NCI-H748 (cell line): ENCODE measurements at regions not wholly inside any gene's neighbourhood (a gene's known extent, or its start where the extent isn't known, plus 50 kb on each side); places are given as distances from the start of the nearest gene placed in this dataset.
"Not testable (repeated sequence)": the region's sequence is repeated elsewhere in the genome, so short reads cannot be mapped to it uniquely, and the experiment has no call there.

ENCODE experiments used
- DNase-seq: peaks from one replicate; lab custom pipeline; 2025; ENCODE audit not compliant: unreplicated experiment; lab: John Stamatoyannopoulos, UW

- DNase-seq = no peak
These were observed 479.1 kb upstream of the FANCL start for GRCh38 chr2:58720033-58720769.

GRCh38 chr2:58715344-58715743 is 474.2 kb upstream of the FANCL start:
- no peak for DNase-seq

GRCh38 chr2:58714238-58714637 is 473.1 kb upstream of the FANCL start:
- DNase-seq = no peak

DNA sequence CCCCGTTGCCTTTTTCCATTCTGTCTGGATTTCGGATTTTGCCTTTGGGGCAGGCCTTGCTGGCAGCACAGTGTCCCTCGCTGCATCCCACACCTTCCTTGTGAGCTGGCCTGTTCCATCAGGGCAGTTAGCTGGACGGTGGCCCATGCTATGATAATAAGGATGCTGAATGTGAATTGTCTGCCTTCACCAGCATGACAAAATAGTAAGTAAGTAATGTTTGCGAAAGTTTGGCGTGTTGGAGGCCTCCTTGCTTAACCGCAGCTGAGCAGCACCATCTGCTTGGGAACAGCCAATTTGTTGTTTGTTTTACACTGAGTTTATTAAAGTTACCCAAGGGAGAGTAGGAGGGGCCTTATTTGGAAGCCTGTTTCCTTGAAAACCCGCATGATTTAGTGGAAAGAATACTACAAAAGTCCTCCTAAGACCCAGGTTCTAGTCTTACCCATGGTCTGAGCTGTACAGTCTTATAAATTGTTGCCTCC is 469.7 kb upstream of the FANCL start:
- no peak for DNase-seq

- no peak for DNase-seq
These were observed 468.7 kb upstream of the FANCL start for GRCh38 chr2:58709687-58710354.

DNA sequence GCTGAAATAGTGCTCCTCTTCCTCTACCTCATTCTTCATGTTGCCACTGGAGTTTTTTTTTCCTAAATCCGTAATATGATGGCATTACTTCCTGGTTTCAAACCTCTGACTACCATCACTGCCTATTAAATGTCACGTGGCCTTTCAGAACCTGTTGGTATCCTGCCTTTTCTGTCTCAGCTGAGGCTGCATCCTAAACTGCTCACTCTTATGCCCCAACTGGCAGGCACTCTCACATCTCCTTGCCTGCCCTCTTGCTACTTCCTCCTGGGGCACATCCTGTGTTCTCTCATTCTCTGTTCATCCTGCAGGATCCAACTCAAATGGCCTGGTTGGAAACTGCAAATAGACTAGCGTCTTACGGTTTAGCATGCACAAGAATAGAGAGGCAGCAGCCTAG is 468.1 kb upstream of the FANCL start:
- DNase-seq = no peak

GRCh38 chr2:58708565-58708964 is 467.4 kb upstream of the FANCL start:
- DNase-seq = no peak

- DNase-seq = no peak
These were observed 461.3 kb upstream of the FANCL start for GRCh38 chr2:58702302-58702885.

DNA sequence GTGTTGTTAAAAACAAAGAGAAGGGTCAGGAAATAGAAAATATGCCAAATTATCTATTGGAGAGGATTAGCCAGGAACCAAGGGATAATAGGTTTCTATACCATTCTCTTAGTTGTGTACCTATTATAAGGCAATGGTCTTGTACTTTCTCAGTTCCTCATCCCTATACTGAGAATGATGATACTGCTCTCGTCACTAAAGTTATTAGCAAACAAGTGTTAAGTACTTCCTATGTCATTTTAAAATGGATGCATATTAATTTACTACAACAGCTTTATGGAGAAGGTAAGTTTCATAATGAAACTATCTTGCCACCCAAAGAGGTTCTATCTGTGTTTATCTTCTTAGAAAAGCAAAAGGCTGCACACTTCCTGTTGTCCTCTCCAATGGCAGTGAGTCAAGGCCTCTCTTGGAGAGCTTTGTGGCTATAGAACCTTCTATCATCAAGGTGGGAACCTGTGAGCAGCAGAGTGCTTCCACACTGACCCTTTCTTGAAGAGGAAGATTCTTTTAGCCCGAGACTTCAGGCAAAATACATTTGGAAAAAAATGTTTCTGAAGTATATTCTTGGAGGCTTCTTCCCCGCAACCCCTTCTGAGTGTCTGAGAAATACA is 460.7 kb upstream of the FANCL start:
- DNase-seq = no peak

DNA sequence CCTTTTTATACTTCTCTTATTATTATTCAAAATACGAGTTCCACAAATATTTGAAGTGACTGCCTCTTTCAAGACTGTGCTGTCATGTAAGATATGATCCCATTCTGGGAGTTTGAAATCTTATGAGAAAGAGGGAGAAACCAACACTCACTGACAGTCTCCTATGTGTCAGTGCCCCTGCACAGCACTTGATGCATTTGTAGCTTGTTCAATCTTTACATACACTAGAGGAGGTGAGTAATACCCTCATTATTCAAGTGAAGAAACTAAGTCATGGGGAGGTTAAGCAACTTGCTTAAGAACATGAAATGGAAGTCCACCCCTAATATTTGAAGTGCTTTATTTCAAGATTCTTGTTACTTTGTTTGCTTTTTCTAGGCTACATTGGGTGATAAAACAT is 459.5 kb upstream of the FANCL start:
- no peak for DNase-seq

DNA sequence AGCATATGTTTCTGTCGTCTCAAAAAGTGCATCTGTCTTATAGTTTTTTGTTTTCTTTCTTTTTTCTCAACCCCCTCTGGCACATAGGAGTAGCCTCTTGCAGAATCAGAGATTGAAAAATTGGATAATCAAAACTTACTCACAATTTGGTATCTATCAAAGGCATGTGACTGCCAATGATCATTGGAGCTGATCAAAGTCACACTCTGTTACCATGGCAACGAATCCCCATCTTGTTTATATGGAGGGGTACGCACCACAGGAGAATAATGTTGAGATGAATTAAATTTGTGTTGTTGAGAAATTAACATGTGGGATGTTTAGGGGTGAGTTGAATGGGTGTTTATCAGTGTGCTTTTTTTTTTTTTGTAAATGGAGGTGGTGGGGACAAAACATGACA is 458.3 kb upstream of the FANCL start:
- no peak for DNase-seq

DNA sequence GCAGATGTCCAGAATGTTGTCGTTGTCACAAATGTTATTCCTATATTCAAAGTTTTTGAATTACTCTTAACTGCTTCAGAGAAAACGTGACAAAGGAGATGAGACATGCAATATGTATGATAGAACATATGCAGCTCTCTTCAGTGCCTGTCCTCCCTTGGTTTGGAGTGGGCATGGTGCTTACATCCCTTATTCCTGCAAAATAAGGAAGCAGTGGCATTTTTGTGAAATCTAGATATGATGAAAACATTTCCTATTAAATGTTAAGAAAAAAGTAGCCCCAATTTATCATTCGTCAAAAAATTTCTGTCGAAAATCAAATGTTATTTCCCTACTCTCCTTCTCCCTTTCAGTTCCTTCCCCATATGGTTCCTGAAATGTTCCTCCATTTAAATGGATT is 457.5 kb upstream of the FANCL start:
- no peak for DNase-seq

DNA sequence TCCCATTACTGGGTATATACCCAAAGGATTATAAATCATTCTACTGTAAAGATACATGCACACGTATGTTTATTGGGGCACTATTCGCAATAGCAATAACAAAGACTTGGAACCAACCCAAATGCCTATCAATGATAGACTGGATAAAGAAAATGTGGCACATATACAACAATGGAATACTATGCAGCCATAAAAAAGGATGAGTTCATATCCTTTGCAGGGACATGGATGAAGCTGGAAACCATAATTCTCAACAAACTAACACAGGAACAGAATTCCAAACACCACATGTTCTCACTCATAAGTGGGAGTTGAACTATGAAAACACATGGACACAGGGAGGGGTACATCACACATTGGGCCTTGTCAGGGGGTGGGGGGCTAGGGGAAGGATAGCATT is 453.0 kb upstream of the FANCL start:
- not testable (repeated sequence) for DNase-seq

GRCh38 chr2:58691041-58691440 is 449.9 kb upstream of the FANCL start:
- not testable (repeated sequence) for DNase-seq

DNA sequence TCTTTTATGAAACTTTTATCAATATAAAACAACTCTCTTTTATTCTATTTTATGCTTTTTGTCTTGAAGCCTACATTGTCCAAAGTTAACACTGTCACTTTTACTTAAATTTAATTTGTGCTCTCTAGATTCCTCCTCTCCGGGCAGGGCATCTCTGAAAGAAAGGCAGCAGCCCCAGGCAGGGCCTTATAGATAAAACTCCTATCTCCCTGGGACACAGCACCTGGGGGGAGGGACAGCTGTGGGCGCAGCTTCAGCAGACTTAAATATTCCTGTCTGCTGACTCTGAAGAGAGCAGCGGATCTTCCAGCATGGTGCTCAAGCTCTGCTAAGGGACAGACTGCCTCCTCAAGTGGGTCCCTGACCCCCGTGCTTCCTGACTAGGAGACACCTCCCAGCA is 447.7 kb upstream of the FANCL start:
- DNase-seq = no peak

- no peak for DNase-seq
These were observed 445.7 kb upstream of the FANCL start for GRCh38 chr2:58686776-58687175.

DNA sequence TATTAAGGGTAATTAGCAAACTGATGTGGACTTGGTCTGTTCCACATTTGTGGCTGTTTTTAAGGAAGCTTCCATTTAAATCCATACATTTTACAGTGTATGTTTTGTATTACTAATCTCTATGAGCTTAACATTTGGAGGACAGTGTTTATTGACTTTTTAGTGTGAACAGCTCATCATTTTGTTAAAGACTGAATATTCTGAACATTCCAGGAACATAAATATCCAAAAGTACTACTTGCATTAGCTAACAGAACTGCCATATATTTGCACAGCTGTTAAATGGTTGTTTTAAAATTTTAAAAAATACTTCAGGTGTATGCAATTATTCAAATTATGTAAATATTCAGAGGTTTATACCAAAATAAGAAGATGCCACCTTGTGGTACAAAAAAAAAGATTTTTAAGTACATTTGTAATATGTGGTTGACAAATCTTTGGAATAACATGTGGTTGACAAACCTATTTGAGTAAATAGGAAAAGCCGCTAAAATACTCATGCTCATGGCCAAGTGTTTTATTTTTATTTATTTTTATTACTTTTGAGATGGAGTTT is 439.7 kb upstream of the FANCL start:
- no peak for DNase-seq

GRCh38 chr2:58677748-58678147 is 436.6 kb upstream of the FANCL start:
- no peak for DNase-seq

GRCh38 chr2:58671675-58672074 is 430.6 kb upstream of the FANCL start:
- DNase-seq = no peak

GRCh38 chr2:58669998-58670397 is 428.9 kb upstream of the FANCL start:
- no peak for DNase-seq

DNA sequence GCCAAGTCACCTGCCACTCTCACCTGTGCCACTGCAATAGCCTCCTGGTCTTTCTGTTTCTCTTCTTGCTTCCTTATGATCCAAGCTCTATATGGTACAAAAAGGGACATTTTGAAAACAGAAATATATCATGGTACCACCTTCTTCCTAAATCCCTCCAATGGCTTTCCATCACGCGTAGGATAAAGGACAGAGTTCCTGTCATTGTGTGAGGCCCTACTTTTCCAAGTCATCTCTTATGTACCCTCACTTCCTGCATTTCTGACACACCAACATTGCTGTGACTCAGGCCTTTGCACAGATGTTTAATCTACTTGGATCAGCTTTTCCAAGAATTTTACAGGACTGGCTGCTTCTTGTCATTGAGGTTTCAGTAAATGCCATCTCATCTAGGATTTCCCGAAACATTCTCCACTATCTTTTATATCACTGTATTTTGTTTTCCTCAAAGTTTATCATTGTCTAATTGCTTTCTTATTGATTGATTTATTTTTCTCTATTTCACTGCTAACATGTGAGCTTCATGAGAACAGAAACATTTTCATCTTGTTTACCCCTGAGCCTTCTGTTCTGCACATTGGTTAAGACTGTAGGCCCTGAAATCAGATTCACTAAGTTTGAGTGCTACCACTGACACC is 426.1 kb upstream of the FANCL start:
- no peak for DNase-seq
